Activated CD4-positive, alpha-beta T cell treated with anti-CD3 and anti-CD28 coated beads, Interleukin-2, amount 10 ng/mL, durations not matched to agents 7 days and 5 days (primary cell): ENCODE measurements at regions not wholly inside any gene's neighbourhood (a gene's known extent, or its start where the extent isn't known, plus 50 kb on each side); places are given as distances from the start of the nearest gene placed in this dataset.
"Not testable (repeated sequence)": the region's sequence is repeated elsewhere in the genome, so short reads cannot be mapped to it uniquely, and the experiment has no call there.

Source experiments
- CTCF ChIA-PET: fragments of 350-600 bp; sonication (Branson Sonifier 250); formaldehyde crosslinking; loops from one replicate; lab custom pipeline; 2021; ENCODE audit warnings: antibody characterized with exemption; lab: Charles Lee
- POLR2A ChIA-PET: fragments of 350-600 bp; sonication (Branson Sonifier 250); formaldehyde crosslinking; loops from one replicate; lab custom pipeline; 2021; ENCODE audit warnings: antibody characterized with exemption; lab: Charles Lee
- DNase-seq: peaks from one replicate; pipeline ENCODE4 v3.0.0-alpha.2; 2020
- H3K27ac Mint-ChIP-seq: one replicate; pipeline ENCODE4 v1.8.0; 2021; ENCODE audit warnings: mild to moderate bottlenecking, moderate library complexity, mixed read lengths
- H3K27me3 Mint-ChIP-seq: one replicate; pipeline ENCODE4 v1.8.0; 2021; ENCODE audit warnings: mixed read lengths
- H3K36me3 Mint-ChIP-seq: one replicate; pipeline ENCODE4 v1.8.0; 2021; ENCODE audit warnings: low read depth, mixed read lengths
- H3K4me1 Mint-ChIP-seq: one replicate; pipeline ENCODE4 v1.8.0; 2021; ENCODE audit warnings: mixed read lengths
- H3K4me3 Mint-ChIP-seq: one replicate; pipeline ENCODE4 v1.8.0; 2021; ENCODE audit warnings: mild to moderate bottlenecking, moderate library complexity, mixed read lengths
- H3K9me3 Mint-ChIP-seq: one replicate; pipeline ENCODE4 v1.8.0; 2021; ENCODE audit warnings: mixed read lengths

DNA sequence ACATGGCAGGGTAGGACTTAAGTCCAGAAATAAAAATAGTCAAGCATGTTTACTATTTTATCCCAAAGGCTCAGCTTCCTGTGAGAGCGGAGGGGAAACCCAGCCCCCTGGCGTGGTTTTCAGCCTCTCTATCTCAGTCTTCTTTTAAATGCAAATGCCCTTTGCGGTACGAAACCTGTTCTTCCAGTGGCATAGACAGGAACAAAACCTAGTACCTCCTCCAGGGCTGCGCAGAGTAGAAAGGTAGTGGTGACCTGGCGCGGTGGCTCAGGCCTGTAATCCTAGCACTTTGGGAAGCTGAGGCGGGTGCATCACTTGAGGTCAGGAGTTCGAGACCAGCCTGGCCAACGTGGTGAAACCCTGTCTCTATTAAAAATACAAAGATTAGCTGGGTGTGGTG, 181.3 kb upstream of the FOXK1 start:
- Mint-ChIP-seq H3K4me1 (no peaks in the 10 kb centered on the region), H3K4me3 (no peak overlapping the region), H3K9me3 (peaks cover 9% of the 10 kb centered on the region), H3K36me3 (no peaks in the 10 kb centered on the region), H3K27me3 (no peaks in the 10 kb centered on the region), H3K27ac (no peak overlapping the region)
- ChIA-PET POLR2A (no interaction called here), CTCF (no interaction called here)
- no peak for DNase-seq

GRCh38 chr7:4507886-4508285, 174.2 kb upstream of the FOXK1 start:
- CTCF ChIA-PET, DNase-seq, H3K27ac Mint-ChIP-seq, H3K4me1 Mint-ChIP-seq, H3K27me3 Mint-ChIP-seq, POLR2A ChIA-PET, H3K36me3 Mint-ChIP-seq, H3K4me3 Mint-ChIP-seq: not testable (repeated sequence)
- peaks cover 13% of the 10 kb centered on the region for H3K9me3 Mint-ChIP-seq

DNA sequence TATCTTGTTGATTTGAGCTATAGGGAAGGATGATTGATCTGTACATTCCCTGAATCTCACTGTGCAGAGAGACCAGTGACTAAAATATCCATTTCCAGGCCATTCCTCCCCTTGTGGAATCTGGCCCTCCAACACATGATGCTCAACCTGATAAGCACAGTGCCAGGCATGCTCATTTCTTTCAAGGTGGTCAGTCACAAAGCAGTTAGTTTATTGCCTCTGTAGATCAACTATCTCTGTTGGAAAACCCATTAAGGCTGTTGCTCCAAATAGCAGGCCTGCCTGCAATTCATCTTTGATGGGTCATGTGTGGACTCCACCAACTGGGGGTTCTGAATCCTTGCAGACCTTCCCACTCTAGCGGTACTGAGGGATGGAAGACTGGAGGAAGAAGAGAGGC, 168.6 kb upstream of the FOXK1 start:
- Mint-ChIP-seq H3K27ac (no peak overlapping the region), H3K36me3 (no peaks in the 10 kb centered on the region), H3K9me3 (peaks cover 13% of the 10 kb centered on the region), H3K4me1 (no peaks in the 10 kb centered on the region), H3K27me3 (peaks cover 2% of the 10 kb centered on the region), H3K4me3 (no peak overlapping the region)
- CTCF ChIA-PET = no interaction called here
- POLR2A ChIA-PET = no interaction called here
- no peak for DNase-seq

DNA sequence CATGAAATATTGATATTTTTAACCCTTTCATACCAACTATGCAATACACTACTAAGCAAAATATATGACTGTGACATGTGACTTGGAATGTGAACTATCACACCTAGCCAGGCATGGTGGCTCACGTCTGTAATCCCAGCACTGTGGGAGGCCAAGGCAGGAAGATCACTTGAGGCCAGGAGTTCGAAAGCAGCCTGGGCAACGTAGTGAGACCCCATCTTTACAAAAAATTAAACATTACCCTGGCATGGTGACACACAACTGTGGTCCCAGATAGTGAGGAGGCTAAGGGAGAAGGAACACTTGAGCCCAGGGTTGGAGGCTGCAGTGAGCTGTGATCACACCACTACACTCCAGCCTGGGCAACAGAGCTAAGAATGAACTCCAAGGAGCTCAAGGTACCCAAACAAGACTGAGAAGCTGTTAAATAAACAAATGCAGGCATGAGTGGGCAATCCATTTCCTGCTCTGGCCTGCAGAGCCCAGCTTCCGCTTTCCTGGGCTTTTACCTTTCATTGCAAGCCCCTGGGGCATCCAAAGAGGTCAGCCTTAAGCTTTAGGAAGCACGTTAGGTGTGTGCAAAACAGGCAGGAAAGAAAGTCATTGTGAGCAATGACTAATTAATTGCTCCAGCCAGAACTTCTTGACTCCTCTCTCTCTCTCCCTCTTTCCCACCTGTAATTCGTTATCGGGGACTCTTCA, 162.1 kb upstream of the FOXK1 start:
- H3K4me1 Mint-ChIP-seq = no peaks in the 10 kb centered on the region
- CTCF ChIA-PET = interaction anchor here (0.5 kb wide), 1 partner anchor 33 kb away, joined by 3 read pairs; no protein-coding TSS in a partner anchor
- H3K9me3 Mint-ChIP-seq = no peaks in the 10 kb centered on the region
- no peak overlapping the region for H3K4me3 Mint-ChIP-seq
- no peak overlapping the region for H3K27ac Mint-ChIP-seq
- peaks cover 4% of the 10 kb centered on the region for H3K27me3 Mint-ChIP-seq
- no peaks in the 10 kb centered on the region for H3K36me3 Mint-ChIP-seq
- no peak for DNase-seq
- POLR2A ChIA-PET = no interaction called here

DNA sequence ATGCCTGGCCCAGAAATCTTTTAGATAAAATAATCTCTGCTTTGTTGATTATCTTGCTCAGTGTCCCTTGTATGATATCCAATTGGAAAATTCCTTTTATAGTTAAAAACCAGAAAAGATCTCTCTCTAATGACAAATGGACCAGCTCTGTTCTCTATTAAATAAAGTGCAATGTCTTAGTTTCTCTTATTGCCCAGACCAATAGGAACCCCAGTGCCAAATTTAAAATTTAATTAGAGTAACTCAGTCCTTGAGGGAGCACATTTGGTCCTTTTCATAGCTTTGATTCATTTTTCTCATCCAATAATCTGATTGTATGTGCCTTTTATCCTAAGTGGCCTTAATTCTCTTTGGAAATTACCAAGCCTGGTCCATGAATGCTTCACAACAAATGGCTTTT, 158.9 kb upstream of the FOXK1 start:
- POLR2A ChIA-PET = no interaction called here

GRCh38 chr7:4523873-4524272, 158.2 kb upstream of the FOXK1 start:
- H3K9me3 Mint-ChIP-seq = no peaks in the 10 kb centered on the region
- no peak overlapping the region for H3K4me3 Mint-ChIP-seq
- H3K36me3 Mint-ChIP-seq = no peaks in the 10 kb centered on the region
- H3K27me3 Mint-ChIP-seq = peaks cover 2% of the 10 kb centered on the region
- H3K4me1 Mint-ChIP-seq = no peaks in the 10 kb centered on the region
- POLR2A ChIA-PET = no interaction called here
- no peak for DNase-seq
- CTCF ChIA-PET = no interaction called here
- H3K27ac Mint-ChIP-seq = no peak overlapping the region

More for the DNA sequence above, 158.9 kb upstream of the FOXK1 start:
- Mint-ChIP-seq H3K27me3 (peaks cover 2% of the 10 kb centered on the region), H3K4me1 (no peaks in the 10 kb centered on the region), H3K27ac (no peak overlapping the region), H3K9me3 (no peaks in the 10 kb centered on the region), H3K36me3 (no peaks in the 10 kb centered on the region), H3K4me3 (no peak overlapping the region)
- CTCF ChIA-PET = no interaction called here
- DNase-seq = no peak

- POLR2A ChIA-PET = no interaction called here
- CTCF ChIA-PET = no interaction called here
- no peaks in the 10 kb centered on the region for H3K4me1 Mint-ChIP-seq
- no peak overlapping the region for H3K27ac Mint-ChIP-seq
- H3K4me3 Mint-ChIP-seq = no peak overlapping the region
- no peak for DNase-seq
- no peaks in the 10 kb centered on the region for H3K36me3 Mint-ChIP-seq
- H3K27me3 Mint-ChIP-seq = peaks cover 2% of the 10 kb centered on the region
- H3K9me3 Mint-ChIP-seq = no peaks in the 10 kb centered on the region
These were observed 156.2 kb upstream of the FOXK1 start for GRCh38 chr7:4525884-4526283.

- ChIA-PET CTCF (no interaction called here), POLR2A (no interaction called here)
- Mint-ChIP-seq H3K36me3 (no peaks in the 10 kb centered on the region), H3K27ac (no peak overlapping the region), H3K4me3 (no peak overlapping the region), H3K9me3 (no peaks in the 10 kb centered on the region), H3K27me3 (peaks cover 3% of the 10 kb centered on the region), H3K4me1 (no peaks in the 10 kb centered on the region)
- no peak for DNase-seq
These were observed 154.0 kb upstream of the FOXK1 start for GRCh38 chr7:4527988-4528636.

- H3K27ac Mint-ChIP-seq = no peak overlapping the region
- H3K27me3 Mint-ChIP-seq = peaks cover 7% of the 10 kb centered on the region
- H3K4me1 Mint-ChIP-seq = no peaks in the 10 kb centered on the region
- no peaks in the 10 kb centered on the region for H3K36me3 Mint-ChIP-seq
- ChIA-PET POLR2A (no interaction called here), CTCF (no interaction called here)
- H3K4me3 Mint-ChIP-seq = no peak overlapping the region
- H3K9me3 Mint-ChIP-seq = no peaks in the 10 kb centered on the region
- no peak for DNase-seq
These were observed 150.9 kb upstream of the FOXK1 start for GRCh38 chr7:4531236-4531635.

- H3K27ac Mint-ChIP-seq, H3K36me3 Mint-ChIP-seq, H3K27me3 Mint-ChIP-seq, H3K4me3 Mint-ChIP-seq, DNase-seq, CTCF ChIA-PET, H3K4me1 Mint-ChIP-seq, H3K9me3 Mint-ChIP-seq, POLR2A ChIA-PET: not testable (repeated sequence)
These were observed 148.8 kb upstream of the FOXK1 start for GRCh38 chr7:4533339-4533738.

- CTCF ChIA-PET = no interaction called here
- POLR2A ChIA-PET = no interaction called here
- no peak for DNase-seq
- Mint-ChIP-seq H3K9me3 (peaks cover 19% of the 10 kb centered on the region), H3K4me3 (no peak overlapping the region), H3K27ac (no peak overlapping the region), H3K36me3 (peaks cover 2% of the 10 kb centered on the region), H3K4me1 (no peaks in the 10 kb centered on the region), H3K27me3 (peaks cover 2% of the 10 kb centered on the region)
These were observed 132.4 kb upstream of the FOXK1 start for GRCh38 chr7:4549681-4550080.

DNA sequence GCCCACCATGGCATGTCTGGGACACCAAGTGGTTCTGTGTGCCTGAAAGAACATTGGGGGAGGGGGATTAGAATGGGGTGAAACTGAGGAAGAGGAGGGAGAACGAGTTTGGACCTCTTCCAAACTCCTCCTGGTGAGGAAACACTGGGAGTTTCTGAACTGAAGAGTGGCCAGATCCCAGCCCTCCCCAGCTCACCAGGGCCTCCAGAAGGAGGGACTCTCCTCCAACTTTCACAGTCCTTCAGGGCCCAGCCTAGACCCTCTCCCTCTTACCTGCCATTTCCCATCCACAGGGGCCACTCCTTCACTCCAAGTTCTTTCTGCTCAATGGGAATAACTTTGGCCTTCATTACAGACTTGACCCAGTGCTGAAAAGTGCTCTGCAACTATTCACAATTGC, 132.0 kb upstream of the FOXK1 start:
- DNase-seq = no peak
- Mint-ChIP-seq H3K27ac (no peak overlapping the region), H3K27me3 (peaks cover 3% of the 10 kb centered on the region), H3K4me3 (no peak overlapping the region), H3K36me3 (peaks cover 2% of the 10 kb centered on the region), H3K4me1 (no peaks in the 10 kb centered on the region), H3K9me3 (peaks cover 19% of the 10 kb centered on the region)
- CTCF ChIA-PET = no interaction called here
- POLR2A ChIA-PET = no interaction called here

- ChIA-PET POLR2A (no interaction called here), CTCF (no interaction called here)
- H3K4me3 Mint-ChIP-seq = no peak overlapping the region
- no peak overlapping the region for H3K27ac Mint-ChIP-seq
- H3K36me3 Mint-ChIP-seq = peaks cover 2% of the 10 kb centered on the region
- DNase-seq = no peak
- H3K4me1 Mint-ChIP-seq = no peaks in the 10 kb centered on the region
- H3K9me3 Mint-ChIP-seq = peaks cover 22% of the 10 kb centered on the region
- peaks cover 8% of the 10 kb centered on the region for H3K27me3 Mint-ChIP-seq
These were observed 129.1 kb upstream of the FOXK1 start for GRCh38 chr7:4552985-4553384.
